ENCODE measurements at regions not wholly inside any gene's neighbourhood (a gene's known extent, or its start where the extent isn't known, plus 50 kb on each side); places are given as distances from the start of the nearest gene placed in this dataset.

GRCh38 chr2:155431004-155431507 lies 732.6 kb downstream of the KCNJ3 start:
- Histone ChIP-seq H3K36me3 (ENCODE audit: control insufficient read depth, insufficient read depth, low read length) (no peaks in the 10 kb centered on the region), H3K4me3 (replicated peaks in 1 of 4; ENCODE audit: control extremely low read depth in 1 of 4, insufficient read depth in 1 of 4, low read depth in 3 of 4, low read length in 4 of 4) (no peak overlapping the region), H3K27me3 (ENCODE audit: control insufficient read depth, insufficient read depth, low read length) (no peaks in the 10 kb centered on the region), H2AFZ (ENCODE audit: low read length) (no peak overlapping the region), H3K9me3 (ENCODE audit: control insufficient read depth, insufficient read depth, low read depth, low read length) (no peaks in the 10 kb centered on the region), H3K4me1 (ENCODE audit: control insufficient read depth, extremely low read depth, insufficient read depth, low read length) (no peaks in the 10 kb centered on the region), H3K27ac (ENCODE audit: insufficient read depth, low read length) (no peak overlapping the region), H3K4me2 (ENCODE audit: extremely low read depth, insufficient read depth, low read length) (no peak overlapping the region), H3K79me2 (ENCODE audit: control insufficient read depth, insufficient read depth, low read length) (no peaks in the 10 kb centered on the region), H4K20me1 (ENCODE audit: control insufficient read depth, extremely low read depth, insufficient read depth, low read length) (no peaks in the 10 kb centered on the region), H3K9ac (ENCODE audit: insufficient read depth, low read length) (no peak overlapping the region)
- DNase-seq (ENCODE audit: low read depth in 2 of 2): no peak
- no peak for TF ChIP-seq EZH2 (IDR thresholded peaks at IDR 0.05; ENCODE audit: low read length, missing control alignments)
- TF ChIP-seq, protein P1, sequence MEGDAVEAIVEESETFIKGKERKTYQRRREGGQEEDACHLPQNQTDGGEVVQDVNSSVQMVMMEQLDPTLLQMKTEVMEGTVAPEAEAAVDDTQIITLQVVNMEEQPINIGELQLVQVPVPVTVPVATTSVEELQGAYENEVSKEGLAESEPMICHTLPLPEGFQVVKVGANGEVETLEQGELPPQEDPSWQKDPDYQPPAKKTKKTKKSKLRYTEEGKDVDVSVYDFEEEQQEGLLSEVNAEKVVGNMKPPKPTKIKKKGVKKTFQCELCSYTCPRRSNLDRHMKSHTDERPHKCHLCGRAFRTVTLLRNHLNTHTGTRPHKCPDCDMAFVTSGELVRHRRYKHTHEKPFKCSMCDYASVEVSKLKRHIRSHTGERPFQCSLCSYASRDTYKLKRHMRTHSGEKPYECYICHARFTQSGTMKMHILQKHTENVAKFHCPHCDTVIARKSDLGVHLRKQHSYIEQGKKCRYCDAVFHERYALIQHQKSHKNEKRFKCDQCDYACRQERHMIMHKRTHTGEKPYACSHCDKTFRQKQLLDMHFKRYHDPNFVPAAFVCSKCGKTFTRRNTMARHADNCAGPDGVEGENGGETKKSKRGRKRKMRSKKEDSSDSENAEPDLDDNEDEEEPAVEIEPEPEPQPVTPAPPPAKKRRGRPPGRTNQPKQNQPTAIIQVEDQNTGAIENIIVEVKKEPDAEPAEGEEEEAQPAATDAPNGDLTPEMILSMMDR (conservative IDR thresholded peaks at IDR 0.05 in 1 of 2, IDR thresholded peaks at IDR 0.05 in 1 of 2; ENCODE audit: low read depth in 1 of 2, low read length in 2 of 2): no peak

GRCh38 chr2:155427470-155427869 lies 729.0 kb downstream of the KCNJ3 start:
- Histone ChIP-seq H3K4me1 (ENCODE audit: control insufficient read depth, extremely low read depth, insufficient read depth, low read length) (no peaks in the 10 kb centered on the region), H2AFZ (ENCODE audit: low read length) (no peak overlapping the region), H3K79me2 (ENCODE audit: control insufficient read depth, insufficient read depth, low read length) (no peaks in the 10 kb centered on the region)

GRCh38 chr2:155424518-155424917 lies 726.0 kb downstream of the KCNJ3 start:
- Histone ChIP-seq H3K79me2 (ENCODE audit: control insufficient read depth, insufficient read depth, low read length) (no peaks in the 10 kb centered on the region), H3K4me3 (replicated peaks in 1 of 4; ENCODE audit: control extremely low read depth in 1 of 4, insufficient read depth in 1 of 4, low read depth in 3 of 4, low read length in 4 of 4) (no peak overlapping the region), H3K4me1 (ENCODE audit: control insufficient read depth, extremely low read depth, insufficient read depth, low read length) (no peaks in the 10 kb centered on the region), H3K4me2 (ENCODE audit: extremely low read depth, insufficient read depth, low read length) (no peak overlapping the region), H3K27ac (ENCODE audit: insufficient read depth, low read length) (no peak overlapping the region), H4K20me1 (ENCODE audit: control insufficient read depth, extremely low read depth, insufficient read depth, low read length) (no peaks in the 10 kb centered on the region), H3K9me3 (ENCODE audit: control insufficient read depth, insufficient read depth, low read depth, low read length) (no peaks in the 10 kb centered on the region), H2AFZ (ENCODE audit: low read length) (no peak overlapping the region), H3K36me3 (ENCODE audit: control insufficient read depth, insufficient read depth, low read length) (no peaks in the 10 kb centered on the region), H3K27me3 (ENCODE audit: control insufficient read depth, insufficient read depth, low read length) (no peaks in the 10 kb centered on the region), H3K9ac (ENCODE audit: insufficient read depth, low read length) (no peak overlapping the region)
- TF ChIP-seq, protein P1 (conservative IDR thresholded peaks at IDR 0.05 in 1 of 2, IDR thresholded peaks at IDR 0.05 in 1 of 2; ENCODE audit: low read depth in 1 of 2, low read length in 2 of 2): no peak
- no peak for TF ChIP-seq EZH2 (IDR thresholded peaks at IDR 0.05; ENCODE audit: low read length, missing control alignments)
- DNase-seq (ENCODE audit: low read depth in 2 of 2): no peak

More at GRCh38 chr2:155427470-155427869, 729.0 kb downstream of the KCNJ3 start:
- TF ChIP-seq, protein P1 (conservative IDR thresholded peaks at IDR 0.05 in 1 of 2, IDR thresholded peaks at IDR 0.05 in 1 of 2; ENCODE audit: low read depth in 1 of 2, low read length in 2 of 2): no peak
- Histone ChIP-seq H3K4me3 (replicated peaks in 1 of 4; ENCODE audit: control extremely low read depth in 1 of 4, insufficient read depth in 1 of 4, low read depth in 3 of 4, low read length in 4 of 4) (no peak overlapping the region), H3K36me3 (ENCODE audit: control insufficient read depth, insufficient read depth, low read length) (no peaks in the 10 kb centered on the region), H3K27ac (ENCODE audit: insufficient read depth, low read length) (no peak overlapping the region), H3K4me2 (ENCODE audit: extremely low read depth, insufficient read depth, low read length) (no peak overlapping the region), H3K9ac (ENCODE audit: insufficient read depth, low read length) (no peak overlapping the region), H4K20me1 (ENCODE audit: control insufficient read depth, extremely low read depth, insufficient read depth, low read length) (no peaks in the 10 kb centered on the region), H3K9me3 (ENCODE audit: control insufficient read depth, insufficient read depth, low read depth, low read length) (no peaks in the 10 kb centered on the region), H3K27me3 (ENCODE audit: control insufficient read depth, insufficient read depth, low read length) (no peaks in the 10 kb centered on the region)
- DNase-seq (ENCODE audit: low read depth in 2 of 2): no peak

Measured in fibroblast of lung (primary cell).